ENCODE measurements at regions not wholly inside any gene's neighbourhood (a gene's known extent, or its start where the extent isn't known, plus 50 kb on each side); places are given as distances from the start of the nearest gene placed in this dataset.

DNA sequence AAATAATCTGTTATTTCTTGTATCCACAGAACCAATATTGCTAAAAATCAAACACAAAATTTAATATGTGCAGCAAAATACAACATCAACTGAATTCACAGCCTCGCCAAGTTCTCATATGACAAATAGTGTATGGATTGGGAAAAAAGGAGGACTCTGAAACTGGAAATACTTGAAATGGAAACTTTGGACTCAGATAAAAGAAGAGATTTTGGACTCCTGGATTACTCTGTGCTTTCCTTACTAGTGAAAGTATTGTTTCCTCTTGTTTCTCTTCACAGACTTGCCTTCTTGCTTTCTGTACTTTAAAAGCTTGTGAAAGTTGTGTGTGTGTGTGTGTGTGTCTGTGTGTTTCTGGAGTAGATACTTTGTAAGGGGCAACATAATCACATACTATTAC lies 1596.3 kb downstream of the PCDH9 start:
- DNase-seq (no peak), FAIRE-seq (no peak)
- H3K4me3 ChIP-seq (ENCODE audit: low read depth in 1 of 3, low read length in 3 of 3) = no peak overlapping the region
- H3K36me3 ChIP-seq (ENCODE audit: control insufficient read depth in 3 of 3, insufficient read depth in 2 of 3, low read depth in 1 of 3, low read length in 3 of 3) = no peaks in the 10 kb centered on the region
- H3K4me1 ChIP-seq (ENCODE audit: control insufficient read depth in 3 of 3, insufficient read depth in 2 of 3, low read depth in 1 of 3, low read length in 2 of 3) = no peaks in the 10 kb centered on the region
- no peak overlapping the region for H3K27ac ChIP-seq (ENCODE audit: low read depth in 1 of 3, low read length in 2 of 3)
- 39 to 68% (median 55%) methylated on average over 1 of the region's 1 CpG for WGBS, 3 donors
- H3K27me3 ChIP-seq (ENCODE audit: control insufficient read depth in 3 of 3, insufficient read depth in 3 of 3, low read length in 3 of 3) = no peaks in the 10 kb centered on the region
- no peaks in the 10 kb centered on the region for H3K9me3 ChIP-seq (ENCODE audit: control insufficient read depth in 2 of 2, insufficient read depth in 1 of 2, low read depth in 1 of 2, low read length in 1 of 2)

DNA sequence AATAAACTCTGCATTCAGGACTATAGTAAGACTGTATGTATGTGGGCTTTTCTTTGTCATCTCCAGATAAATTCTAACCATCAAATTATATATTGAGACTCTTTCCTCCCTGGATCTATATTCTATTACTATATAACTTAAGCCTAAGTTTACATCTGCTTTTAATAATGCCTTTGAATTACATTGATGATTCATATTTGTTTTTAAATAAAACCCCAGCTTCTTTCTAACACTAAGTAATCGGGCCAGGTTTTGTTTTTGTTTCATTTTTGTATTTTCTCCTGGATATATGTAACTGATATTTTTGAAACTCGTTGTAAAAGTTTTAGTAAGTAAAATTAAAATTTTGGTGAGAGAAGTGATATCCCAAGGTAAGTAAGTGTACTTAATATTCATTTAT lies 1599.1 kb downstream of the PCDH9 start:
- Histone ChIP-seq H3K27me3 (ENCODE audit: control insufficient read depth in 3 of 3, insufficient read depth in 3 of 3, low read length in 3 of 3) (no peaks in the 10 kb centered on the region), H3K27ac (ENCODE audit: low read depth in 1 of 3, low read length in 2 of 3) (no peak overlapping the region), H3K4me1 (ENCODE audit: control insufficient read depth in 3 of 3, insufficient read depth in 2 of 3, low read depth in 1 of 3, low read length in 2 of 3) (no peaks in the 10 kb centered on the region), H3K36me3 (ENCODE audit: control insufficient read depth in 3 of 3, insufficient read depth in 2 of 3, low read depth in 1 of 3, low read length in 3 of 3) (no peaks in the 10 kb centered on the region), H3K4me3 (ENCODE audit: low read depth in 1 of 3, low read length in 3 of 3) (no peak overlapping the region), H3K9me3 (ENCODE audit: control insufficient read depth in 2 of 2, insufficient read depth in 1 of 2, low read depth in 1 of 2, low read length in 1 of 2) (no peaks in the 10 kb centered on the region)
- 55 to 76% (median 59%) methylated on average over 2 of the region's 2 CpGs for WGBS, 3 donors
- FAIRE-seq = no peak
- DNase-seq = no peak

DNA sequence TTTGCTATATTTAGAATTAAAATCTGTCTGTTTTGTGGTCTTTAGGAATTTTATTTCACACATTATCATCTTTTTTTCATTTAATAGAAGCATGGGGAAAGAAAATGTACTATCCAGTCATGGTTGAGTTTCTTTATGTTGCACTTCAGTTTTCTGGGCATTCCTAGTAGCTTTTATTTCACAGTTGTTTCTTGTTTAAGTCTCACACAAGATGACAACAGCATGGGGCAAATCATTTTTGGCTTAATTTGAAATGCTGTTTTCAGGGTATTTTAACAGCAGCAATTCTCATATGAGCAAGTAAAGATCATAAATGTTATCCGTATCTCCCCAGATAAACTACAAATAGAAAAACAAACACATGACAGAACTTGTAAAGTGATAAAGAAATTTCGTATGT lies 1600.2 kb downstream of the PCDH9 start:
- Histone ChIP-seq H3K4me1 (ENCODE audit: control insufficient read depth in 3 of 3, insufficient read depth in 2 of 3, low read depth in 1 of 3, low read length in 2 of 3) (no peaks in the 10 kb centered on the region), H3K4me3 (ENCODE audit: low read depth in 1 of 3, low read length in 3 of 3) (no peak overlapping the region), H3K9me3 (ENCODE audit: control insufficient read depth in 2 of 2, insufficient read depth in 1 of 2, low read depth in 1 of 2, low read length in 1 of 2) (no peaks in the 10 kb centered on the region), H3K36me3 (ENCODE audit: control insufficient read depth in 3 of 3, insufficient read depth in 2 of 3, low read depth in 1 of 3, low read length in 3 of 3) (no peaks in the 10 kb centered on the region), H3K27me3 (ENCODE audit: control insufficient read depth in 3 of 3, insufficient read depth in 3 of 3, low read length in 3 of 3) (no peaks in the 10 kb centered on the region), H3K27ac (ENCODE audit: low read depth in 1 of 3, low read length in 2 of 3) (no peak overlapping the region)
- no peak for DNase-seq
- 16 to 53% (median 34%) methylated on average over 2 of the region's 2 CpGs for WGBS, 3 donors
- FAIRE-seq = no peak

DNA sequence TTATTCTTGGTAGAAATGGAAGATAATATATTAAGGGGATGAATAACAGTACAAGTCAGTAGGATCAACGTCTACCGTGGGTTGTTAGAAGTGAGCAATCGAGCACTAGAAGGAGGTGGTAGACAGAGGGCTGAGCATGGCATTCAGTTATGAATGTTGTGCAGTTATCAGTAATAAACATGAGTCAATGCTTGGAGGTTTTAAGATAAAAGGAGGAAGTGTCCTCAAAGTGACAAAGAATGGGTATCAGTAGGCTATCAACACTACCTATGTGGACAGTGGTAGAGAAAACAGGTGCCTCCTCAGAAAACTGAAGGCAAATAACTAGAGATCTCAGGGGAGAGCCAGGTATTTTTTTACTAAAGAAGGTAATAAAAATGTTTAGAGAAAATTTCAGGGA lies 1607.0 kb downstream of the PCDH9 start:
- DNase-seq (no peak), FAIRE-seq (no peak)

DNA sequence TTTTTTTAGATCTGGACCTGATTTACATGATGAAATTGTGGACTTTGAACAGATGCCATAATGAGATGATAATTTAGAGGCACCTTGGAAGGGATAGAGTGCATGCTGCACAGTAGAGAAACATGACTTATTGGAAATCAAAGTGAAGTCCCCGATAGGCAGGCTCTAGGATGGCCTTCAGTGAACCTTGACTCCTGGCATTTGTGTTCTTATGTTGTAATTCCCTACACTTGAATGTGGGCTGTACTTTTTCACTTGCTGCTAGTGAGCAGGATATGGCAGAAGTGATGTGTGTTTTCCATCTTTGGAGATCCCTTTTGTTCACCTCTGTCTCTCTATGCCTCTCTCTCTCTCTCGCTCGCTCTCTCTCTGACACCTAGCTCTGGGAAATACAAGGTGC lies 1614.6 kb downstream of the PCDH9 start:
- H3K27ac ChIP-seq (ENCODE audit: low read depth in 1 of 3, low read length in 2 of 3) = no peak overlapping the region
- H3K9me3 ChIP-seq (ENCODE audit: control insufficient read depth in 2 of 2, insufficient read depth in 1 of 2, low read depth in 1 of 2, low read length in 1 of 2) = no peaks in the 10 kb centered on the region
- H3K27me3 ChIP-seq (ENCODE audit: control insufficient read depth in 3 of 3, insufficient read depth in 3 of 3, low read length in 3 of 3) = no peaks in the 10 kb centered on the region
- FAIRE-seq = no peak
- WGBS, 3 donors = 77 to 91% (median 81%) methylated on average over 3 of the region's 3 CpGs
- no peaks in the 10 kb centered on the region for H3K4me1 ChIP-seq (ENCODE audit: control insufficient read depth in 3 of 3, insufficient read depth in 2 of 3, low read depth in 1 of 3, low read length in 2 of 3)
- no peaks in the 10 kb centered on the region for H3K36me3 ChIP-seq (ENCODE audit: control insufficient read depth in 3 of 3, insufficient read depth in 2 of 3, low read depth in 1 of 3, low read length in 3 of 3)
- H3K4me3 ChIP-seq (ENCODE audit: low read depth in 1 of 3, low read length in 3 of 3) = no peak overlapping the region
- no peak for DNase-seq

More for the DNA sequence above, 1607.0 kb downstream of the PCDH9 start:
- WGBS, 3 donors = 78 to 93% (median 82%) methylated on average over 3 of the region's 3 CpGs
- Histone ChIP-seq H3K9me3 (ENCODE audit: control insufficient read depth in 2 of 2, insufficient read depth in 1 of 2, low read depth in 1 of 2, low read length in 1 of 2) (no peaks in the 10 kb centered on the region), H3K27me3 (ENCODE audit: control insufficient read depth in 3 of 3, insufficient read depth in 3 of 3, low read length in 3 of 3) (no peaks in the 10 kb centered on the region), H3K36me3 (ENCODE audit: control insufficient read depth in 3 of 3, insufficient read depth in 2 of 3, low read depth in 1 of 3, low read length in 3 of 3) (no peaks in the 10 kb centered on the region), H3K27ac (ENCODE audit: low read depth in 1 of 3, low read length in 2 of 3) (no peak overlapping the region), H3K4me3 (ENCODE audit: low read depth in 1 of 3, low read length in 3 of 3) (no peak overlapping the region), H3K4me1 (ENCODE audit: control insufficient read depth in 3 of 3, insufficient read depth in 2 of 3, low read depth in 1 of 3, low read length in 2 of 3) (no peaks in the 10 kb centered on the region)

DNA sequence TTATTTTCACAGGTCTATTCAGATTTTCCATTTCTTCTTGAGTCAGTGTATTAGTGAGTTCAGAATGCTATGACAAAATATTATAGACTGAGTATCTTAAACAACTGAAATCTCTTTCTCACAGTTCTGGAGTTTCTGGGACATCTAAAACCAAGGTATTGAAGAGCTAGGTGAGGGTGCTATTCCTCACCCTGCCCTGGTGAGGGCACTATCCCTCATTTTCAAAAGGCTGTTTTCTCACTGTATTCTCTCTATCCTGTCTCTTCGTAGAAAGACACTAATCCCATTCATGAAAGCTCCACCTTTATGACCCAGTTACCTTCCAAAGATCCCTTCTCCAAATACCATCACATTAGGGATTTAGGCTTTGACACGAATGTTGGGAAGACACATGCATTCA lies 1617.1 kb downstream of the PCDH9 start:
- Histone ChIP-seq H3K4me3 (ENCODE audit: low read depth in 1 of 3, low read length in 3 of 3) (no peak overlapping the region), H3K9me3 (ENCODE audit: control insufficient read depth in 2 of 2, insufficient read depth in 1 of 2, low read depth in 1 of 2, low read length in 1 of 2) (no peaks in the 10 kb centered on the region), H3K36me3 (ENCODE audit: control insufficient read depth in 3 of 3, insufficient read depth in 2 of 3, low read depth in 1 of 3, low read length in 3 of 3) (no peaks in the 10 kb centered on the region), H3K27ac (ENCODE audit: low read depth in 1 of 3, low read length in 2 of 3) (no peak overlapping the region), H3K4me1 (ENCODE audit: control insufficient read depth in 3 of 3, insufficient read depth in 2 of 3, low read depth in 1 of 3, low read length in 2 of 3) (no peaks in the 10 kb centered on the region), H3K27me3 (ENCODE audit: control insufficient read depth in 3 of 3, insufficient read depth in 3 of 3, low read length in 3 of 3) (no peaks in the 10 kb centered on the region)
- FAIRE-seq (no peak), DNase-seq (no peak)
- 61 to 84% (median 67%) methylated on average over 2 of the region's 2 CpGs for WGBS, 3 donors

DNA sequence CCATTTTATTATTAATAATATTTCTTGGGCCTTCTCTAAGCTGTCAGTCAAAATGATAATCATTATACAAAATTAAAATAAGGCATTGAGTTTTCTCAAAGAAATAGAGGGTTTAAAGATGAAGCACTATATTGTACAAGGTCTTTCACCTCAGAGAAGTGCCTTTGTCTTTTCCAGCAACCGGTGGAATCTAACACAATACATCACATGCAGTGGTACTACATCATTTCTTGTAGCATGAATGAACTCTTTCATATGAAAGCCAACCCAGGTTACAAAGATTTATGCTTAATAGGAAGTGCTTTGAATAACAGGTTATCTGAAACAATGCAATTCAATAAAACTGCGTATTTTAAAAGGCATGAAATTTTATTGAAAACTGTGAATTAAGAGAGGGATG lies 1620.8 kb downstream of the PCDH9 start:
- H3K27me3 ChIP-seq (ENCODE audit: control insufficient read depth in 3 of 3, insufficient read depth in 3 of 3, low read length in 3 of 3) = no peaks in the 10 kb centered on the region
- H3K4me3 ChIP-seq (ENCODE audit: low read depth in 1 of 3, low read length in 3 of 3) = no peak overlapping the region
- H3K27ac ChIP-seq (ENCODE audit: low read depth in 1 of 3, low read length in 2 of 3) = no peak overlapping the region
- WGBS, 3 donors = 74 to 89% (median 84%) methylated on average over 2 of the region's 2 CpGs
- no peaks in the 10 kb centered on the region for H3K9me3 ChIP-seq (ENCODE audit: control insufficient read depth in 2 of 2, insufficient read depth in 1 of 2, low read depth in 1 of 2, low read length in 1 of 2)
- no peaks in the 10 kb centered on the region for H3K4me1 ChIP-seq (ENCODE audit: control insufficient read depth in 3 of 3, insufficient read depth in 2 of 3, low read depth in 1 of 3, low read length in 2 of 3)
- no peak for DNase-seq
- no peak for FAIRE-seq
- H3K36me3 ChIP-seq (ENCODE audit: control insufficient read depth in 3 of 3, insufficient read depth in 2 of 3, low read depth in 1 of 3, low read length in 3 of 3) = no peaks in the 10 kb centered on the region

DNA sequence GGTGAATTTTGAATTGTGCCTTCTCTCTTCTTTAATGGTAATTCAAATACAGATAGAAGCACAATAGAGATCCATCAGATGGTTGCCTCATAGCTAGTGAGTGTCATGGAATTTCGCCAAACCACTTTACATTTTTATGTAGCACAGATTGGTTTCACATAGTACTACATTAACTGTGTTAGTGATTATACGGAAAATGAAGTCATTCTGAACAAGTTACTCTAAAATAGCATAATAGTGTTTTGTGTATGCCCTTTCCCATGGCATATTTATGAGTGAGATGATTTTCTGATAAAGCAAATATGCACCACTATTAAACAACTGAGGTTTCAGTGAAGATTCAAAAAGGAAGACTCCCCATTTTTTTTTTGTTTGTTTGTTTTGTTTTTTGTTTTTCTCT lies 1623.5 kb downstream of the PCDH9 start:
- DNase-seq = no peak
- H3K27me3 ChIP-seq (ENCODE audit: control insufficient read depth in 3 of 3, insufficient read depth in 3 of 3, low read length in 3 of 3) = no peaks in the 10 kb centered on the region
- 74 to 78% (median 77%) methylated on average over 2 of the region's 2 CpGs for WGBS, 3 donors
- FAIRE-seq = no peak
- no peak overlapping the region for H3K27ac ChIP-seq (ENCODE audit: low read depth in 1 of 3, low read length in 2 of 3)
- no peaks in the 10 kb centered on the region for H3K9me3 ChIP-seq (ENCODE audit: control insufficient read depth in 2 of 2, insufficient read depth in 1 of 2, low read depth in 1 of 2, low read length in 1 of 2)
- no peaks in the 10 kb centered on the region for H3K36me3 ChIP-seq (ENCODE audit: control insufficient read depth in 3 of 3, insufficient read depth in 2 of 3, low read depth in 1 of 3, low read length in 3 of 3)
- H3K4me3 ChIP-seq (ENCODE audit: low read depth in 1 of 3, low read length in 3 of 3) = no peak overlapping the region
- H3K4me1 ChIP-seq (ENCODE audit: control insufficient read depth in 3 of 3, insufficient read depth in 2 of 3, low read depth in 1 of 3, low read length in 2 of 3) = no peaks in the 10 kb centered on the region

DNA sequence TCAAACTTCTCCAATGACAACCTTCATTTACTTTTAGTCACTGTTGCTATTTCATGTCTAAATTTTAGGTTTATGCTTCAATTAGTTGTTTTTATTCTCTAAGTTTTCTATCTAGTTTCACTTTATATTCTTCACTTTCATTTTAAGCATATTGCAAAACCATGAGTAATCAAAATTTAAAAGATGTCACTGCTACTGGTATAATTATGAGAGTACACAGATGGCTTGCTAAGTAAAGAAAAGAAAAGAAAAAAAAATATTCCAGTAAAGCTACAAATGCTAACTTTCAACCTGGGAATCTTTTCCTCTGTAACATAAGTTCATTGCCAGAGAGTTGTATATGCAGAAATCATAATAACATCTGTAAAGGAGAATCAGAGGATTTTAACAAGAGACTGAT lies 1624.7 kb downstream of the PCDH9 start:
- H3K36me3 ChIP-seq (ENCODE audit: control insufficient read depth in 3 of 3, insufficient read depth in 2 of 3, low read depth in 1 of 3, low read length in 3 of 3) = no peaks in the 10 kb centered on the region
- H3K4me1 ChIP-seq (ENCODE audit: control insufficient read depth in 3 of 3, insufficient read depth in 2 of 3, low read depth in 1 of 3, low read length in 2 of 3) = no peaks in the 10 kb centered on the region
- H3K27me3 ChIP-seq (ENCODE audit: control insufficient read depth in 3 of 3, insufficient read depth in 3 of 3, low read length in 3 of 3) = no peaks in the 10 kb centered on the region
- FAIRE-seq = peak; percentile 65
- H3K9me3 ChIP-seq (ENCODE audit: control insufficient read depth in 2 of 2, insufficient read depth in 1 of 2, low read depth in 1 of 2, low read length in 1 of 2) = no peaks in the 10 kb centered on the region
- H3K27ac ChIP-seq (ENCODE audit: low read depth in 1 of 3, low read length in 2 of 3) = no peak overlapping the region
- no peak overlapping the region for H3K4me3 ChIP-seq (ENCODE audit: low read depth in 1 of 3, low read length in 3 of 3)
- DNase-seq = no peak
